Panc1 (cell line): ENCODE measurements at regions not wholly inside any gene's neighbourhood (a gene's known extent, or its start where the extent isn't known, plus 50 kb on each side); places are given as distances from the start of the nearest gene placed in this dataset.

Experiments used
- ATAC-seq: fragments of 200-7000 bp; cut with Tn5 transposase; 2 replicates; pipeline ENCODE4 v1.9.1; 2020; ENCODE audit warnings: mild to moderate bottlenecking, moderate library complexity
- BruUV-seq: library from RNA; stranded (reverse); fragments of 400-500 nt; replicated peaks from 2 replicates; lab custom pipeline; 2021; lab: Mats Ljungman, UMichigan
- CTCF ChIA-PET: fragments of 300-600 bp; sonication (Branson Sonifier 250); formaldehyde crosslinking; loops from one replicate; lab custom pipeline; 2022; ENCODE audit warnings: antibody characterized with exemption; lab: Charles Lee
- POLR2A ChIA-PET: fragments of 300-600 bp; sonication (Branson Sonifier 250); formaldehyde crosslinking; loops from one replicate; lab custom pipeline; 2022; ENCODE audit warnings: antibody characterized with exemption; lab: Charles Lee
- DNase-seq: peaks from one replicate; pipeline ENCODE4 v3.0.0-alpha.2; 2010; ENCODE audit warnings: low read depth, low spot score
- H3K27ac ChIP-seq: 2 replicates; pipeline ENCODE4 v1.5.1; 2011; ENCODE audit warnings: mild to moderate bottlenecking, low read length, inconsistent platforms
- H3K27me3 ChIP-seq: fragments of 200-500 bp; sonication (Bioruptor generic); 2 replicates; pipeline ENCODE4 v1.6.0; 2014; ENCODE audit warnings: low read length, inconsistent platforms; ENCODE audit not compliant: control insufficient read depth, insufficient read depth
- H3K36me3 ChIP-seq: fragments of 200-500 bp; sonication (Bioruptor generic); 2 replicates; pipeline ENCODE4 v1.5.1; 2014; ENCODE audit warnings: inconsistent platforms, mild to moderate bottlenecking, low read length, moderate library complexity; ENCODE audit not compliant: control insufficient read depth, insufficient read depth
- H3K4me1 ChIP-seq: 2 replicates; pipeline ENCODE4 v1.5.1; 2011; ENCODE audit warnings: inconsistent platforms, mild to moderate bottlenecking, low read length, moderate library complexity; ENCODE audit not compliant: control insufficient read depth, insufficient read depth
- H3K4me3 ChIP-seq, 2 experiments: 2 replicates each; pipeline ENCODE4 v1.5.1; 2011 to 2012; ENCODE audit warnings: low read depth in 2 of 2, low read length in 2 of 2, mild to moderate bottlenecking in 2 of 2, inconsistent platforms in 1 of 2, moderate library complexity in 1 of 2
- H3K9me3 ChIP-seq: fragments of 200-500 bp; sonication (Bioruptor generic); 2 replicates; pipeline ENCODE4 v1.5.1; 2014; ENCODE audit warnings: low read depth, mild to moderate bottlenecking, inconsistent platforms, low read length, moderate library complexity; ENCODE audit not compliant: control insufficient read depth, insufficient read depth
- POLR2AphosphoS5 ChIP-seq: IDR thresholded peaks from 2 replicates; pipeline ENCODE4 v1.6.1; 2012; ENCODE audit warnings: mild to moderate bottlenecking, low read depth, low read length, moderate library complexity
- SIN3A ChIP-seq: IDR thresholded peaks from 2 replicates; pipeline ENCODE4 v1.6.1; 2012; ENCODE audit warnings: low read depth, mild to moderate bottlenecking, low read length, moderate library complexity, borderline replicate concordance; ENCODE audit not compliant: insufficient read depth
- TCF7L2 ChIP-seq: IDR thresholded peaks from 2 replicates; pipeline ENCODE4 v1.6.1; 2011; ENCODE audit warnings: mild to moderate bottlenecking, low read depth, low read length, inconsistent platforms
- in situ Hi-C: cut with HindIII; loops from 2 replicates; pipeline ENCODE4 v1.10.0; 2016; ENCODE audit warnings: low sequenced_read_pairs, low pct_unique_long_range_greater_than_20kb
- intact Hi-C: fragments of 100-400 bp; cut with micrococcal nuclease; formaldehyde crosslinking; loops from one replicate; pipeline ENCODE4 v1.10.0; 2022; ENCODE audit not compliant: unreplicated experiment
- TF ChIP-seq, protein P1 (sequence below), 2 experiments: IDR thresholded peaks; 2 replicates each; pipeline ENCODE4 v1.6.1; 2011 to 2012; ENCODE audit warnings: low read depth in 2 of 2, control low read depth in 1 of 2, low read length in 1 of 2, mild to moderate bottlenecking in 1 of 2, moderate library complexity in 1 of 2; ENCODE audit not compliant: insufficient read depth in 1 of 2
- TF ChIP-seq, protein P2 (sequence below): fragments of 450-650 bp; IDR thresholded peaks from 2 replicates; pipeline ENCODE4 v1.5.1; 2017; ENCODE audit warnings: mild to moderate bottlenecking

DNA sequence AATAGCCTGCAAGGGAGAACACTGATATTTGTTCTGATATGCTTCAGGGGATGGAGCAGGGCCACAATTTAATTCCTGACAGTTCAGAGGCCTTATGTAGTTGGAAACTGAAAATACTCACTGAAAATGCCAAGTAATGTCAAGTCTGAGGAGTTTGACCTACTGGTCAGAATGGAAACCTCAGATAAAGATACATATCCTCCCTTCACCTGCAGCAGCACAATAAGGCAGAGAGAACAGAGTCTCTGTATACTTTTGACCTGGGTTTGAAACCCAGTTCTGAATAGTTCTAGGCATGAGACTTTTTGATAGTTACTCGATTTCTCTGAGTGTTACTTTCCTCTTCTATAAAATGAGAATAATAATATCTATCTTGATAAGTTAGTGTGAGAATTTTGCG, 65.8 kb upstream of the TRPC5 start:
- no TSS peak for BruUV-seq

DNA sequence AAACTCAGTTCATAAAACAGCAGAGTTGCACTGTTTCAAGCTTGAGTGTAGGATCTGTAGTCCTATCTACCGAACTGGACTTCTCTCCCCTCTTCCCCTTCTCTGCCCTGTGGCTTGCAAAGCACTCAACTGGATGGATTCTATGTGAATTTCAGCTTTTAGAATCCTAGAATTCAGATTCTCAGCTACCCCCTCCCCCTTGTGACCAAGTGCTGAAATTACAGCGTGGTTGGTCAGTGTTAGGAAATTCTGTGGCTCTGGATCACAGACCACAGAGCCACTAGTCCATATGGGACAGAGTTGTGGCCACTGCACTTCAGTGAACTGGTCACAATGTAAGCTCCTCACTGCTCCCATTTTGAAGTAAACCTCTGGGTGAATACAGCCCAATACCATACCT, 64.6 kb upstream of the TRPC5 start:
- DNase-seq (peak; percentile 4), ATAC-seq (no peak; the same call in 1 of the 2 replicates)

More for the DNA sequence above, 65.8 kb upstream of the TRPC5 start:
- intact Hi-C loops (no loop called here), in situ Hi-C loops (no loop called here)
- H3K36me3 ChIP-seq = no peaks in the 10 kb centered on the region
- CTCF ChIA-PET = no interaction called here
- no peaks in the 10 kb centered on the region for H3K4me1 ChIP-seq
- TF ChIP-seq POLR2AphosphoS5 (no peak), SIN3A (no peak), TCF7L2 (no peak)
- TF ChIP-seq, protein P1, sequence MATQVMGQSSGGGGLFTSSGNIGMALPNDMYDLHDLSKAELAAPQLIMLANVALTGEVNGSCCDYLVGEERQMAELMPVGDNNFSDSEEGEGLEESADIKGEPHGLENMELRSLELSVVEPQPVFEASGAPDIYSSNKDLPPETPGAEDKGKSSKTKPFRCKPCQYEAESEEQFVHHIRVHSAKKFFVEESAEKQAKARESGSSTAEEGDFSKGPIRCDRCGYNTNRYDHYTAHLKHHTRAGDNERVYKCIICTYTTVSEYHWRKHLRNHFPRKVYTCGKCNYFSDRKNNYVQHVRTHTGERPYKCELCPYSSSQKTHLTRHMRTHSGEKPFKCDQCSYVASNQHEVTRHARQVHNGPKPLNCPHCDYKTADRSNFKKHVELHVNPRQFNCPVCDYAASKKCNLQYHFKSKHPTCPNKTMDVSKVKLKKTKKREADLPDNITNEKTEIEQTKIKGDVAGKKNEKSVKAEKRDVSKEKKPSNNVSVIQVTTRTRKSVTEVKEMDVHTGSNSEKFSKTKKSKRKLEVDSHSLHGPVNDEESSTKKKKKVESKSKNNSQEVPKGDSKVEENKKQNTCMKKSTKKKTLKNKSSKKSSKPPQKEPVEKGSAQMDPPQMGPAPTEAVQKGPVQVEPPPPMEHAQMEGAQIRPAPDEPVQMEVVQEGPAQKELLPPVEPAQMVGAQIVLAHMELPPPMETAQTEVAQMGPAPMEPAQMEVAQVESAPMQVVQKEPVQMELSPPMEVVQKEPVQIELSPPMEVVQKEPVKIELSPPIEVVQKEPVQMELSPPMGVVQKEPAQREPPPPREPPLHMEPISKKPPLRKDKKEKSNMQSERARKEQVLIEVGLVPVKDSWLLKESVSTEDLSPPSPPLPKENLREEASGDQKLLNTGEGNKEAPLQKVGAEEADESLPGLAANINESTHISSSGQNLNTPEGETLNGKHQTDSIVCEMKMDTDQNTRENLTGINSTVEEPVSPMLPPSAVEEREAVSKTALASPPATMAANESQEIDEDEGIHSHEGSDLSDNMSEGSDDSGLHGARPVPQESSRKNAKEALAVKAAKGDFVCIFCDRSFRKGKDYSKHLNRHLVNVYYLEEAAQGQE (IDR thresholded peaks at IDR 0.05; ENCODE audit: insufficient read depth in 1 of 2, low read depth in 2 of 2, low read length in 1 of 2) = no peak
- TF ChIP-seq, protein P2, sequence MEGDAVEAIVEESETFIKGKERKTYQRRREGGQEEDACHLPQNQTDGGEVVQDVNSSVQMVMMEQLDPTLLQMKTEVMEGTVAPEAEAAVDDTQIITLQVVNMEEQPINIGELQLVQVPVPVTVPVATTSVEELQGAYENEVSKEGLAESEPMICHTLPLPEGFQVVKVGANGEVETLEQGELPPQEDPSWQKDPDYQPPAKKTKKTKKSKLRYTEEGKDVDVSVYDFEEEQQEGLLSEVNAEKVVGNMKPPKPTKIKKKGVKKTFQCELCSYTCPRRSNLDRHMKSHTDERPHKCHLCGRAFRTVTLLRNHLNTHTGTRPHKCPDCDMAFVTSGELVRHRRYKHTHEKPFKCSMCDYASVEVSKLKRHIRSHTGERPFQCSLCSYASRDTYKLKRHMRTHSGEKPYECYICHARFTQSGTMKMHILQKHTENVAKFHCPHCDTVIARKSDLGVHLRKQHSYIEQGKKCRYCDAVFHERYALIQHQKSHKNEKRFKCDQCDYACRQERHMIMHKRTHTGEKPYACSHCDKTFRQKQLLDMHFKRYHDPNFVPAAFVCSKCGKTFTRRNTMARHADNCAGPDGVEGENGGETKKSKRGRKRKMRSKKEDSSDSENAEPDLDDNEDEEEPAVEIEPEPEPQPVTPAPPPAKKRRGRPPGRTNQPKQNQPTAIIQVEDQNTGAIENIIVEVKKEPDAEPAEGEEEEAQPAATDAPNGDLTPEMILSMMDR = no peak
- H3K27me3 ChIP-seq = no peaks in the 10 kb centered on the region
- POLR2A ChIA-PET = no interaction called here
- no peak overlapping the region for H3K27ac ChIP-seq
- H3K9me3 ChIP-seq = no peaks in the 10 kb centered on the region
- ATAC-seq (no peak), DNase-seq (no peak)
- no peak overlapping the region for H3K4me3 ChIP-seq

More for the DNA sequence above, 64.6 kb upstream of the TRPC5 start:
- Histone ChIP-seq H3K36me3 (no peaks in the 10 kb centered on the region), H3K9me3 (no peaks in the 10 kb centered on the region), H3K4me1 (no peaks in the 10 kb centered on the region), H3K4me3 (no peak overlapping the region), H3K27me3 (no peaks in the 10 kb centered on the region), H3K27ac (no peak overlapping the region)
- in situ Hi-C loops (no loop called here), intact Hi-C loops (no loop called here)
- POLR2A ChIA-PET = no interaction called here
- TF ChIP-seq POLR2AphosphoS5 = no peak
- TF ChIP-seq TCF7L2 = no peak
- TF ChIP-seq, protein P2 = peak; percentile 68
- TF ChIP-seq, protein P1 (IDR thresholded peaks at IDR 0.05; ENCODE audit: insufficient read depth in 1 of 2, low read depth in 2 of 2, low read length in 1 of 2) = no peak
- no peak for TF ChIP-seq SIN3A
- CTCF ChIA-PET = no interaction called here
- no TSS peak for BruUV-seq
